SK-N-MC (cell line): ENCODE measurements at regions not wholly inside any gene's neighbourhood (a gene's known extent, or its start where the extent isn't known, plus 50 kb on each side); places are given as distances from the start of the nearest gene placed in this dataset.
A peak's percentile ranks its signal among the peaks of the same experiment; 100 is the strongest.

Experiments
- DNase-seq: peaks from one replicate; pipeline ENCODE4 v3.0.0-alpha.2; 2011; ENCODE audit warnings: low read depth, low spot score
- H3K27ac ChIP-seq: fragments of 200-600 bp; sonication (generic); 2 replicates; pipeline ENCODE4 v1.5.1; 2016; ENCODE audit warnings: mixed run types
- H3K36me3 ChIP-seq: fragments of 200-600 bp; sonication (generic); 2 replicates; pipeline ENCODE4 v1.6.1; 2017; ENCODE audit warnings: antibody characterized with exemption, low read length, mixed read lengths; ENCODE audit not compliant: insufficient read depth
- H3K4me3 ChIP-seq: fragments of 200-600 bp; sonication (generic); 2 replicates; pipeline ENCODE4 v1.5.1; 2016
- H3K9ac ChIP-seq: fragments of 200-600 bp; sonication (generic); 2 replicates; pipeline ENCODE4 v1.8.0; 2017; ENCODE audit warnings: mixed run types, mixed read lengths; ENCODE audit not compliant: insufficient read length
- H3K9me3 ChIP-seq: fragments of 200-600 bp; sonication (generic); 2 replicates; pipeline ENCODE4 v1.6.1; 2017; ENCODE audit warnings: low read depth, mild to moderate bottlenecking, antibody characterized with exemption, low read length, moderate library complexity, mixed read lengths
- EZH2 ChIP-seq: fragments of 200-600 bp; sonication (generic); IDR thresholded peaks from one replicate; pipeline ENCODE4 v1.6.1; 2017; ENCODE audit warnings: antibody characterized with exemption
- FOXP2 ChIP-seq: optimal IDR thresholded peaks from 2 replicates; pipeline ENCODE3; 2011; ENCODE audit warnings: mild to moderate bottlenecking, moderate library complexity; ENCODE audit not compliant: insufficient read depth; ENCODE audit errors: extremely low read length, control extremely low read depth
- POLR2AphosphoS5 ChIP-seq: IDR thresholded peaks from 2 replicates; pipeline ENCODE4 v1.6.1; 2012; ENCODE audit warnings: mild to moderate bottlenecking, low read depth, low read length, borderline replicate concordance

DNA sequence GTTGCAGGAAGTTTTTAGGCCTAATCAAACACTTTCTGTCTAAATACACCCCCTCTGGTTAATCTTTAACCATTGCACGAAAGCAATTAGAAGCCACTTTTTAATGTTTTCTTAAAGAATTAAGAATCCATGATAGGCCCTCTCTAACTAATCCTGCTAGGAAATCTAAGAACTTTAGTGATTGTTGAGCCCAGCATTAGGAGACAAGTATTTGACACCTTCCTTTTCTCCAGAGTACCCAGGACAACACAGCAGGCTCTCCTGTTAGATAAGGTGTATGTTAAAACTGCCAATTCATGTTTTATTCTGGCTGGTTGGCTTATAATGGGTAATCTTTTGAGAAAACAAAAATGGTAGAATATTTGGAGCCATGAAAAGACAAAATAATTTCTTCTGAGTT, 95.0 kb downstream of the ALX1 start:
- TF ChIP-seq EZH2 (no peak), FOXP2 (no peak)
- H3K4me3 ChIP-seq: no peak overlapping the region
- DNase-seq: no peak
- H3K36me3 ChIP-seq: no peaks in the 10 kb centered on the region
- no peak overlapping the region for H3K9ac ChIP-seq
- no peaks in the 10 kb centered on the region for H3K9me3 ChIP-seq
- H3K27ac ChIP-seq: no peak overlapping the region

GRCh38 chr12:85385406-85385805, 105.4 kb downstream of the ALX1 start:
- H3K9ac ChIP-seq: no peak overlapping the region
- TF ChIP-seq FOXP2 (no peak), POLR2AphosphoS5 (no peak), EZH2 (no peak)
- no peaks in the 10 kb centered on the region for H3K9me3 ChIP-seq

DNA sequence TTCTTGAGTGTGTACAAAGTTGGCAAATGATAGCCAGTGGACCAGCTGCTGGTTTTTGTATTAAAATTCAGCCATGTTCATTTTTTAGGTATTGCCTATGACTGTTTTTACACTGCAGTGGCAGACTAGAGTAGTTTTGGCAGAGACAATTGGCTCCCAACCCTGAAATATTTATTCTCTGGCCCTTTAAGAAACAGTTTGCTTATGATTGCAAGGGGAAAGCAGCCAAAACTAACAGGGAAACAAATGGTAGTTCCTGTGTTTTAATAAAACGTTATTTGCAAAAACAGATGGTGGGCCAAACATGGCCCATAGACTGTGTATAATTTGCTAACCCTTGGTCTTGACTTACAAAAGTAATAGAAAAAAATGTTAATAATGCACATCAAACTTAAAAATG, 110.2 kb downstream of the ALX1 start:
- DNase-seq: no peak
- Histone ChIP-seq H3K27ac (no peak overlapping the region), H3K36me3 (no peaks in the 10 kb centered on the region), H3K9ac (no peak overlapping the region), H3K9me3 (no peaks in the 10 kb centered on the region), H3K4me3 (no peak overlapping the region)
- no peak for TF ChIP-seq FOXP2
- no peak for TF ChIP-seq POLR2AphosphoS5
- TF ChIP-seq EZH2: no peak

More at GRCh38 chr12:85385406-85385805, 105.4 kb downstream of the ALX1 start:
- DNase-seq: no peak
- H3K4me3 ChIP-seq: no peak overlapping the region
- H3K36me3 ChIP-seq: no peaks in the 10 kb centered on the region
- no peak overlapping the region for H3K27ac ChIP-seq

DNA sequence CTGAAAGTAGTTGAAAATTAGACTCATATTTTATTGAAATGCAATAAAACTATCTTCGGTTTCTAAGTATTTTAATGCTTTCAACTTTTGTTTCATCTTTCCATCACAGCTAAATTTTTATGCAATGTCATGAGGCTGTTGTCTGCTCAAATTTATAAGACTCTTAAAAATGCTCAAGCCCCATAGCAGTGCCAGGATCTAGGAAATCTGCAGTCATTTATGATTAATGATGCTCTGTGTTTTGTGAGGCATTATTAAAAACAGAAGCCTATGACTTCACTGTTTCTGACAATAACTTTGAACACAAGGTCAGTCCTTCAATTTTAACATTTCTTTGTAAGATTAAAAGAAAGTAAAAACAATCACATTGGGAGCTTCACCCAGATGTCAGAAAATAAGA, 112.5 kb downstream of the ALX1 start:
- DNase-seq: no peak
- H3K36me3 ChIP-seq: no peaks in the 10 kb centered on the region
- H3K27ac ChIP-seq: no peak overlapping the region
- no peaks in the 10 kb centered on the region for H3K9me3 ChIP-seq
- TF ChIP-seq EZH2 (no peak), FOXP2 (no peak), POLR2AphosphoS5 (no peak; the same call in 1 of the 2 replicates)
- H3K4me3 ChIP-seq: no peak overlapping the region
- H3K9ac ChIP-seq: no peak overlapping the region

DNA sequence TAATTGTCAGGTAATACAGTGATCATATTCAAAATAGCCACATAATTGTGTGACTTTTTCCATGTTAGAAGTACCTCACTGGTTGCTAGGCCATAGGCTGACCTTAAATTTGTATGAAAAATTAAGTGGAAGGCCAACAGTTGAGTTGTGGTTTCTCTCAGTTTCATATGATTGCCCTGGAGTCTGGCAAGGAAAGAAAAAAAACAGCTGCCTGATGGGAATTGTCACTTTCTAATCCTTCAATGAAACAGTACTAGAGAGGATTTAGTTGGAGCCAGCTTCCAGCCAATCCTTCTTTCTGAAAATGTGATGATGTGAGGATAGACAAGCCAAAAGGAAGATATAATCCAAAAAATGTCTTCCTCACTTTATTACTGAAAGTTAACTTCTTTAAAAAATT, 113.6 kb downstream of the ALX1 start:
- DNase-seq: no peak
- no peak for TF ChIP-seq FOXP2
- TF ChIP-seq POLR2AphosphoS5: no peak
- TF ChIP-seq EZH2: no peak
- Histone ChIP-seq H3K9ac (no peak overlapping the region), H3K27ac (no peak overlapping the region), H3K9me3 (no peaks in the 10 kb centered on the region), H3K36me3 (no peaks in the 10 kb centered on the region), H3K4me3 (no peak overlapping the region)

GRCh38 chr12:85394065-85394464, 114.0 kb downstream of the ALX1 start:
- H3K9me3 ChIP-seq: no peaks in the 10 kb centered on the region
- H3K36me3 ChIP-seq: no peaks in the 10 kb centered on the region
- no peak for DNase-seq
- TF ChIP-seq POLR2AphosphoS5 (no peak), FOXP2 (no peak), EZH2 (no peak)
- H3K27ac ChIP-seq: no peak overlapping the region
- H3K4me3 ChIP-seq: no peak overlapping the region
- H3K9ac ChIP-seq: no peak overlapping the region

DNA sequence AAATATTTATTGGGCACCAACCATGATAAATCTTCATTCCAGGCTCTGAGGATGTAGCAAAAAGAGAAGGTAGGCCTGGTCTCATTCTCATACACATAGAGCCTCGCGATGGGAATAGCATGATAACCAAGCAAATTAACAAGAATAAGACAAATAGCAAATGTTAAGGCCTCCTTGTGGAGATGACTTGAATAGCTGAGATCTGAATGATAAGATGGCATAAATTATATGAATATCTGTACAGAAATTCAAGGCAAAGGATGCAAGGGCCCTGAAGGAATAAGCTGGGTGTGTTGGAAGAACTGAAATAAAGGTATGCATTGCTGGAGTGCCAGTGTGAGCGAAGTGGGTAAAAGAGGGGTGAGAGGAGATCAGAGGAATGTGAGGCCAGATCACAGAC, 114.8 kb downstream of the ALX1 start:
- Histone ChIP-seq H3K9ac (no peak overlapping the region), H3K9me3 (no peaks in the 10 kb centered on the region), H3K36me3 (no peaks in the 10 kb centered on the region), H3K27ac (no peak overlapping the region), H3K4me3 (no peak overlapping the region)
- no peak for TF ChIP-seq EZH2
- no peak for TF ChIP-seq POLR2AphosphoS5
- TF ChIP-seq FOXP2: no peak
- DNase-seq: no peak

GRCh38 chr12:85405262-85405661, 125.2 kb downstream of the ALX1 start:
- no peak overlapping the region for H3K9ac ChIP-seq
- H3K9me3 ChIP-seq: no peaks in the 10 kb centered on the region
- no peak for DNase-seq
- H3K4me3 ChIP-seq: peak overlapping the region; percentile 77
- TF ChIP-seq POLR2AphosphoS5 (no peak), FOXP2 (no peak), EZH2 (no peak)
- H3K27ac ChIP-seq: peak overlapping the region; percentile 88
- no peaks in the 10 kb centered on the region for H3K36me3 ChIP-seq

DNA sequence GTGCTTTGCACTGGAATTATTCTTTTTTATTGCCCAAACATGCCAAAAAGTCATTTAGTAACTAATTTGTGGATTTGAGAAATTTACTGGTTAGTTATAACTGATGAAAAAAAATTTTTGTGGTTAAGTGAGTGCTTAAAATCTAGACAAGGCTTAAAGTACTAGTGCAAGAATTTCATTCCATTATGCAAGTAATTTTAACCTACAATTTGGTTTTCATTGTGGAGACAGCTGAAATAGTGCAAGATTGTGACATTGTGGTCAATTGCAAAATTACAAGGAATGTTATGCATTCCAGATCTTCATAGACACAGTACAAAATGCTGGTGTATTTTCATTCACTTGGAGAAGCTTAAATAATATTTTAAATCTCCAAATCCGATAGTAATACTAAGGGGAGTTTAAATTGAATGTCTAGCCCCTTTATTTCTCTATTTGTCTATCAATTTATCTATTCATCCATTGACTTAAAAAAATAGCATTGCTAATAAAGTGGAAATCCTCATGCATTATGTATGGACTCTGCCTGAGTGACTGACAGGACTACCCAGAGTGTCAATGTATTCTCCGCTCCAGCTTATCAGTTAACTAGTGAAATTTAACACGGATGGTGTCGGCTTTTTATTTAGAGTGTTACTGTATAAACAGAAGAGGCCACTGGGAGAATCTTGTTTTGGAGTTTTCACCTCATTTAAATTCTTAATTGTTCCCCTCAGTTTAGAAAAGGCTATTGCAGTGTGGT, 125.9 kb downstream of the ALX1 start:
- Histone ChIP-seq H3K27ac (peak overlapping the region; percentile 88), H3K36me3 (no peaks in the 10 kb centered on the region), H3K4me3 (peak overlapping the region; percentile 77), H3K9me3 (no peaks in the 10 kb centered on the region), H3K9ac (no peak overlapping the region)
- peak; percentile 91 for DNase-seq
- TF ChIP-seq POLR2AphosphoS5 (no peak; the same call in 1 of the 2 replicates), EZH2 (no peak), FOXP2 (no peak)
